NB4 (cell line): ENCODE measurements at regions not wholly inside any gene's neighbourhood (a gene's known extent, or its start where the extent isn't known, plus 50 kb on each side); places are given as distances from the start of the nearest gene placed in this dataset.

Source experiments
- DNase-seq: peaks from one replicate; pipeline ENCODE4 v3.0.0; 2010; ENCODE audit warnings: low read depth
- H3K4me3 ChIP-seq: one replicate; pipeline ENCODE4 v1.5.1; 2011; ENCODE audit warnings: mild to moderate bottlenecking, low read depth, low read length, moderate library complexity
- MYC ChIP-seq: IDR thresholded peaks from 2 replicates; pipeline ENCODE4 v1.6.1; 2011; ENCODE audit warnings: low read depth, low read length
- POLR2A ChIP-seq: IDR thresholded peaks from 2 replicates; pipeline ENCODE4 v1.6.1; 2011; ENCODE audit warnings: mild to moderate bottlenecking; ENCODE audit not compliant: insufficient read length; ENCODE audit errors: extremely low read depth
- TF ChIP-seq, protein P1 (sequence below): IDR thresholded peaks from one replicate; pipeline ENCODE4 v1.5.1; 2012; ENCODE audit warnings: low read depth, low read length
- TF ChIP-seq, protein P2 (sequence below): IDR thresholded peaks from 2 replicates; pipeline ENCODE4 v1.6.1; 2011; ENCODE audit warnings: low read depth, low read length

- no peak for TF ChIP-seq MYC
- TF ChIP-seq, protein P1, sequence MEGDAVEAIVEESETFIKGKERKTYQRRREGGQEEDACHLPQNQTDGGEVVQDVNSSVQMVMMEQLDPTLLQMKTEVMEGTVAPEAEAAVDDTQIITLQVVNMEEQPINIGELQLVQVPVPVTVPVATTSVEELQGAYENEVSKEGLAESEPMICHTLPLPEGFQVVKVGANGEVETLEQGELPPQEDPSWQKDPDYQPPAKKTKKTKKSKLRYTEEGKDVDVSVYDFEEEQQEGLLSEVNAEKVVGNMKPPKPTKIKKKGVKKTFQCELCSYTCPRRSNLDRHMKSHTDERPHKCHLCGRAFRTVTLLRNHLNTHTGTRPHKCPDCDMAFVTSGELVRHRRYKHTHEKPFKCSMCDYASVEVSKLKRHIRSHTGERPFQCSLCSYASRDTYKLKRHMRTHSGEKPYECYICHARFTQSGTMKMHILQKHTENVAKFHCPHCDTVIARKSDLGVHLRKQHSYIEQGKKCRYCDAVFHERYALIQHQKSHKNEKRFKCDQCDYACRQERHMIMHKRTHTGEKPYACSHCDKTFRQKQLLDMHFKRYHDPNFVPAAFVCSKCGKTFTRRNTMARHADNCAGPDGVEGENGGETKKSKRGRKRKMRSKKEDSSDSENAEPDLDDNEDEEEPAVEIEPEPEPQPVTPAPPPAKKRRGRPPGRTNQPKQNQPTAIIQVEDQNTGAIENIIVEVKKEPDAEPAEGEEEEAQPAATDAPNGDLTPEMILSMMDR, result no peak
- no peak for TF ChIP-seq POLR2A
- TF ChIP-seq, protein P2, sequence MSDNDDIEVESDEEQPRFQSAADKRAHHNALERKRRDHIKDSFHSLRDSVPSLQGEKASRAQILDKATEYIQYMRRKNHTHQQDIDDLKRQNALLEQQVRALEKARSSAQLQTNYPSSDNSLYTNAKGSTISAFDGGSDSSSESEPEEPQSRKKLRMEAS, result no peak
- DNase-seq, result no peak
- no peak overlapping the region for H3K4me3 ChIP-seq
Measured at GRCh38 chr1:229046251-229046853, 224.6 kb upstream of the RAB4A start.

DNA sequence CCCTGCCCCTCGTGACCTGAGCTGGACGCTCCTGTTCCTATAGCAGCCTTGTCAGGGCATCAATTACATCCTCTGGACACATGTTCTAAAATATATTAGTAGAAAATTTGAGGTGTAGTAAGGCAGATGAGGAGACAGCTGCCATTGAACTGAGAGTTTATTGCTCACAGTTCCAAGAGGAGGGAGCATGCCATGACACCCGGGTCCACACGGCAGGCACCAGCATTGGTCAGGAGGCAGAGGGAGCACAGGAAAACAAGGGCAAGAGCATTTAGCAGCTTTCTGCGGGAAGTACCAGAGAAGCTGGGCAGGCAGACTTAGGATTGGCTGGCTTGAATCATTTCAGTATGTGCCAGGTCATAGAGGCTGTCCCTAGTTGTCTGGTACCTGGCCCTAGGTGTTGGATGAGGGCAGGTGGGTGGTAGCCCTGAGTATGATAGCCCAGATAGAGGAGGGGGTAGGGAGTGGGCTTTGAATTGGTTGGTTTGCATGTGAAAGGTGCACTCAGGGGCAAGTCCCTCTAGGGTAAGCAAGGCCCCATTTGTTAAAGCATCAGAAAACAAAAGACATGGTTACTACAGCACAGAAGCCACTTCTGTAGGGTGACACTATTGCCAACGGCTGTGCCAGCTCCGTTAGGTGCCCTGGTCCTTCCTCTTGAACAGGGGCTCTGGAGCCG is 223.6 kb upstream of the RAB4A start:
- H3K4me3 ChIP-seq, result no peak overlapping the region
- no peak for TF ChIP-seq POLR2A
- TF ChIP-seq, protein P2, result no peak
- TF ChIP-seq, protein P1, result no peak
- no peak for TF ChIP-seq MYC
- no peak for DNase-seq

GRCh38 chr1:229047840-229048620 is 222.9 kb upstream of the RAB4A start:
- H3K4me3 ChIP-seq, result no peak overlapping the region

GRCh38 chr1:229048896-229049295 is 222.0 kb upstream of the RAB4A start:
- DNase-seq, result no peak
- H3K4me3 ChIP-seq, result no peak overlapping the region
- TF ChIP-seq MYC, result no peak
- TF ChIP-seq, protein P2, result no peak
- TF ChIP-seq, protein P1, result no peak
- no peak for TF ChIP-seq POLR2A

More at GRCh38 chr1:229047840-229048620, 222.9 kb upstream of the RAB4A start:
- DNase-seq, result no peak
- TF ChIP-seq, protein P2, result no peak
- TF ChIP-seq POLR2A, result no peak
- TF ChIP-seq, protein P1, result no peak

DNA sequence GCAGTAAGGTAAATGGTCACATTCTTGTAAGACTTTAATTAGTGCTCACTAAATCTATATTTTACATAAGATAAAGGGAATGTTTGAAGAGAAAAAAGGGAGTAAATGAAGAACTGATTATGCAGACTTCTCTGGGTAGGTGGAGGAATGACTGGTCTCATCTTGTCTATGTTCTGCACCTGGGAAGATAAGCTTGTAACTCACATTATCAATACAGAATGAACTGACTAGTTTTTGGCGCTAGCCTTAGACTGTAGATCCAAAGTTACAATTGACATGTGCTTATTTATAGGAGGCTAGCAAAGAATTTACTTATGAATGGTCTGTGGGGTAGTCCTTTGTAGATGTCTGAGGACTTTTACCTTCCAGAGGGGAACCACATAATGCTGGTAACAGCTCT is 214.9 kb upstream of the RAB4A start:
- TF ChIP-seq, protein P2, result no peak
- no peak for TF ChIP-seq MYC
- no peak for TF ChIP-seq POLR2A
- TF ChIP-seq, protein P1, result no peak
- DNase-seq, result no peak
- no peak overlapping the region for H3K4me3 ChIP-seq
